ENCODE measurements at regions not wholly inside any gene's neighbourhood (a gene's known extent, or its start where the extent isn't known, plus 50 kb on each side); places are given as distances from the start of the nearest gene placed in this dataset.

DNA sequence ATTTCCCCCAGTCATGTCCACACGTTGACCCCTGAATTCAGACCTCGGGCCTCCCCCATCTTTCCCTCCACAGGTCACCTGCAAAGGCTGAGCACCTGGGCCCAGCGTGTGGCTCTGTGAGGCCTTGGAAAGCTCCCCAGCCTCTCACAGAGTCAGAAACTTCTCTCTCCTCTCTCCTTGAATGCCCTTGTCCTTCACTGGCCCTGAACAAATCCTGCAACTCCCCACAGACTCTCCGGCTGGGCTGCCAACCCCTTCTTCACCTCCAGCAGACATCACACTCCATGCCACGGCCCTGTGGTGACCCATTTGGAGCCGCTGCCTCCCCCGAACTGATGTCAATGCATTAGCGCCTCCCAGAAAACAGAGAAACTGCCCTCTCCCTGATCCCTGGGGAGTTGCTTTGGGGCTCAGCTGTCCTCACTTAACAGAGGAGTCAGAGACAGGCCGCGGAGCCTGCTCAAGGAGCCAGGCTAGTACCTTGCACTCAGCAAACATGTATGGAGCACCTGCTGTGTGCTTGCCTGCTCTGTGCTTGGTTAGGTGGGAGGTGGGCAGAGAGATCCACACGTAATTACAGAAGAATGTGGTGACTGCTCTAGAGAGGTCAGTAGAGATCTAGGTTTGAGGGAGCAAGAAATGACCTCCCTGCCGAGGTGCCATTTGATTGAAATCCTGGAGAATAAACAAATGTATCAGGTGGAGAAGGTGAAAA is 99.2 kb upstream of the PWP1 start:
- TF ChIP-seq, protein P1, sequence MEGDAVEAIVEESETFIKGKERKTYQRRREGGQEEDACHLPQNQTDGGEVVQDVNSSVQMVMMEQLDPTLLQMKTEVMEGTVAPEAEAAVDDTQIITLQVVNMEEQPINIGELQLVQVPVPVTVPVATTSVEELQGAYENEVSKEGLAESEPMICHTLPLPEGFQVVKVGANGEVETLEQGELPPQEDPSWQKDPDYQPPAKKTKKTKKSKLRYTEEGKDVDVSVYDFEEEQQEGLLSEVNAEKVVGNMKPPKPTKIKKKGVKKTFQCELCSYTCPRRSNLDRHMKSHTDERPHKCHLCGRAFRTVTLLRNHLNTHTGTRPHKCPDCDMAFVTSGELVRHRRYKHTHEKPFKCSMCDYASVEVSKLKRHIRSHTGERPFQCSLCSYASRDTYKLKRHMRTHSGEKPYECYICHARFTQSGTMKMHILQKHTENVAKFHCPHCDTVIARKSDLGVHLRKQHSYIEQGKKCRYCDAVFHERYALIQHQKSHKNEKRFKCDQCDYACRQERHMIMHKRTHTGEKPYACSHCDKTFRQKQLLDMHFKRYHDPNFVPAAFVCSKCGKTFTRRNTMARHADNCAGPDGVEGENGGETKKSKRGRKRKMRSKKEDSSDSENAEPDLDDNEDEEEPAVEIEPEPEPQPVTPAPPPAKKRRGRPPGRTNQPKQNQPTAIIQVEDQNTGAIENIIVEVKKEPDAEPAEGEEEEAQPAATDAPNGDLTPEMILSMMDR (IDR thresholded peaks at IDR 0.05), result no peak
- TF ChIP-seq POLR2A (IDR thresholded peaks at IDR 0.05) (no peak), POLR2AphosphoS5 (IDR thresholded peaks at IDR 0.05) (no peak), EP300 (IDR thresholded peaks at IDR 0.05) (no peak)
